Activated CD4-positive, alpha-beta memory T cell treated with anti-CD3 and anti-CD28 coated beads for 36 hours (primary cell): ENCODE measurements at regions not wholly inside any gene's neighbourhood (a gene's known extent, or its start where the extent isn't known, plus 50 kb on each side); places are given as distances from the start of the nearest gene placed in this dataset.
"Not testable (repeated sequence)": the region's sequence is repeated elsewhere in the genome, so short reads cannot be mapped to it uniquely, and the experiment has no call there.

ENCODE experiments used
- CTCF ChIA-PET: fragments of 350-600 bp; sonication (Branson Sonifier 250); formaldehyde crosslinking; loops from one replicate; lab custom pipeline; 2021; ENCODE audit warnings: antibody characterized with exemption, inconsistent platforms; lab: Charles Lee
- POLR2A ChIA-PET: fragments of 350-600 bp; sonication (Branson Sonifier 250); formaldehyde crosslinking; loops from one replicate; lab custom pipeline; 2021; ENCODE audit warnings: antibody characterized with exemption; lab: Charles Lee
- DNase-seq: peaks from one replicate; pipeline ENCODE4 v3.0.0-alpha.2; 2020
- H3K27ac Mint-ChIP-seq: one replicate; pipeline ENCODE4 v1.8.0; 2021; ENCODE audit warnings: mixed read lengths
- H3K27me3 Mint-ChIP-seq: one replicate; pipeline ENCODE4 v1.8.0; 2021; ENCODE audit warnings: mixed read lengths
- H3K36me3 Mint-ChIP-seq: one replicate; pipeline ENCODE4 v1.8.0; 2021; ENCODE audit warnings: mixed read lengths
- H3K4me1 Mint-ChIP-seq: one replicate; pipeline ENCODE4 v1.8.0; 2021; ENCODE audit warnings: low read depth, mixed read lengths
- H3K4me3 Mint-ChIP-seq: one replicate; pipeline ENCODE4 v1.8.0; 2021; ENCODE audit warnings: mild to moderate bottlenecking, mixed read lengths
- H3K9me3 Mint-ChIP-seq: one replicate; pipeline ENCODE4 v1.8.0; 2021; ENCODE audit warnings: mixed read lengths
- intact Hi-C: fragments of 100-400 bp; cut with micrococcal nuclease; formaldehyde crosslinking; loops from one replicate; pipeline ENCODE4 v1.15.1; 2023

- H3K27ac Mint-ChIP-seq, result no peak overlapping the region
- H3K4me1 Mint-ChIP-seq, result no peaks in the 10 kb centered on the region
- H3K27me3 Mint-ChIP-seq, result no peaks in the 10 kb centered on the region
- H3K36me3 Mint-ChIP-seq, result no peaks in the 10 kb centered on the region
- peaks cover 7% of the 10 kb centered on the region for H3K9me3 Mint-ChIP-seq
- POLR2A ChIA-PET, result no interaction called here
- CTCF ChIA-PET, result no interaction called here
- H3K4me3 Mint-ChIP-seq, result no peak overlapping the region
- DNase-seq, result no peak
- intact Hi-C loops, result no loop called here
These were observed 1815.9 kb downstream of the PCDH9 start for GRCh38 chr13:65414187-65414586.

GRCh38 chr13:65411521-65411920 lies 1818.6 kb downstream of the PCDH9 start:
- intact Hi-C loops, result no loop called here
- H3K27me3 Mint-ChIP-seq, result no peaks in the 10 kb centered on the region
- POLR2A ChIA-PET, result no interaction called here
- DNase-seq, result no peak
- no peaks in the 10 kb centered on the region for H3K36me3 Mint-ChIP-seq
- H3K27ac Mint-ChIP-seq, result no peak overlapping the region
- CTCF ChIA-PET, result no interaction called here
- no peaks in the 10 kb centered on the region for H3K9me3 Mint-ChIP-seq
- H3K4me1 Mint-ChIP-seq, result no peaks in the 10 kb centered on the region
- H3K4me3 Mint-ChIP-seq, result no peak overlapping the region

- Mint-ChIP-seq H3K36me3 (no peaks in the 10 kb centered on the region), H3K4me1 (no peaks in the 10 kb centered on the region), H3K4me3 (no peak overlapping the region), H3K27me3 (no peaks in the 10 kb centered on the region), H3K27ac (no peak overlapping the region), H3K9me3 (no peaks in the 10 kb centered on the region)
- ChIA-PET POLR2A (no interaction called here), CTCF (no interaction called here)
- no peak for DNase-seq
- intact Hi-C loops, result no loop called here
These were observed 1819.3 kb downstream of the PCDH9 start for GRCh38 chr13:65410791-65411190.

GRCh38 chr13:65401315-65401714 lies 1828.8 kb downstream of the PCDH9 start:
- H3K4me3 Mint-ChIP-seq, result no peak overlapping the region
- no peaks in the 10 kb centered on the region for H3K4me1 Mint-ChIP-seq
- ChIA-PET CTCF (no interaction called here), POLR2A (no interaction called here)
- intact Hi-C loops, result no loop called here
- H3K9me3 Mint-ChIP-seq, result peaks cover 6% of the 10 kb centered on the region
- H3K27me3 Mint-ChIP-seq, result no peaks in the 10 kb centered on the region
- DNase-seq, result no peak
- no peak overlapping the region for H3K27ac Mint-ChIP-seq
- H3K36me3 Mint-ChIP-seq, result no peaks in the 10 kb centered on the region

- Mint-ChIP-seq H3K9me3 (peaks cover 6% of the 10 kb centered on the region), H3K4me3 (no peak overlapping the region), H3K27me3 (no peaks in the 10 kb centered on the region), H3K4me1 (no peaks in the 10 kb centered on the region), H3K36me3 (no peaks in the 10 kb centered on the region), H3K27ac (no peak overlapping the region)
- DNase-seq, result no peak
- intact Hi-C loops, result no loop called here
- ChIA-PET CTCF (no interaction called here), POLR2A (no interaction called here)
These were observed 1829.4 kb downstream of the PCDH9 start for GRCh38 chr13:65400702-65401101.

- Mint-ChIP-seq H3K27me3 (no peaks in the 10 kb centered on the region), H3K36me3 (no peaks in the 10 kb centered on the region), H3K4me3 (no peak overlapping the region), H3K4me1 (no peaks in the 10 kb centered on the region), H3K27ac (no peak overlapping the region), H3K9me3 (peaks cover 18% of the 10 kb centered on the region)
- intact Hi-C loops, result no loop called here
- DNase-seq, result no peak
- CTCF ChIA-PET, result no interaction called here
- POLR2A ChIA-PET, result no interaction called here
These were observed 1842.3 kb downstream of the PCDH9 start for GRCh38 chr13:65387743-65388347.

- CTCF ChIA-PET, result no interaction called here
- H3K9me3 Mint-ChIP-seq, result peaks cover 18% of the 10 kb centered on the region
These were observed 1851.1 kb downstream of the PCDH9 start for GRCh38 chr13:65378943-65379519.

GRCh38 chr13:65378484-65378883 lies 1851.7 kb downstream of the PCDH9 start:
- no peak overlapping the region for H3K4me3 Mint-ChIP-seq
- POLR2A ChIA-PET, result no interaction called here

More at GRCh38 chr13:65378943-65379519, 1851.1 kb downstream of the PCDH9 start:
- Mint-ChIP-seq H3K4me1 (no peaks in the 10 kb centered on the region), H3K4me3 (no peak overlapping the region), H3K27me3 (no peaks in the 10 kb centered on the region), H3K27ac (no peak overlapping the region), H3K36me3 (no peaks in the 10 kb centered on the region)
- POLR2A ChIA-PET, result no interaction called here
- no peak for DNase-seq
- intact Hi-C loops, result no loop called here

GRCh38 chr13:65368832-65369231 lies 1861.3 kb downstream of the PCDH9 start:
- H3K27me3 Mint-ChIP-seq, result no peaks in the 10 kb centered on the region
- intact Hi-C loops, result no loop called here
- no peak overlapping the region for H3K4me3 Mint-ChIP-seq
- CTCF ChIA-PET, result no interaction called here
- H3K9me3 Mint-ChIP-seq, result peaks cover 13% of the 10 kb centered on the region
- DNase-seq, result no peak
- H3K4me1 Mint-ChIP-seq, result no peaks in the 10 kb centered on the region
- H3K36me3 Mint-ChIP-seq, result no peaks in the 10 kb centered on the region
- no peak overlapping the region for H3K27ac Mint-ChIP-seq
- POLR2A ChIA-PET, result no interaction called here

More at GRCh38 chr13:65378484-65378883, 1851.7 kb downstream of the PCDH9 start:
- Mint-ChIP-seq H3K9me3 (peaks cover 18% of the 10 kb centered on the region), H3K27me3 (no peaks in the 10 kb centered on the region), H3K4me1 (no peaks in the 10 kb centered on the region), H3K27ac (no peak overlapping the region), H3K36me3 (no peaks in the 10 kb centered on the region)
- CTCF ChIA-PET, result no interaction called here
- intact Hi-C loops, result no loop called here
- no peak for DNase-seq

GRCh38 chr13:65353951-65354350 lies 1876.2 kb downstream of the PCDH9 start:
- no peak for DNase-seq
- H3K36me3 Mint-ChIP-seq, result no peaks in the 10 kb centered on the region
- no peaks in the 10 kb centered on the region for H3K4me1 Mint-ChIP-seq
- H3K4me3 Mint-ChIP-seq, result no peak overlapping the region
- ChIA-PET CTCF (no interaction called here), POLR2A (no interaction called here)
- H3K27me3 Mint-ChIP-seq, result no peaks in the 10 kb centered on the region
- H3K9me3 Mint-ChIP-seq, result peaks cover 17% of the 10 kb centered on the region
- intact Hi-C loops, result no loop called here
- no peak overlapping the region for H3K27ac Mint-ChIP-seq

GRCh38 chr13:65353150-65353549 lies 1877.0 kb downstream of the PCDH9 start:
- H3K4me3 Mint-ChIP-seq, H3K27me3 Mint-ChIP-seq, DNase-seq, H3K27ac Mint-ChIP-seq, H3K4me1 Mint-ChIP-seq, intact Hi-C loops, H3K36me3 Mint-ChIP-seq, POLR2A ChIA-PET, CTCF ChIA-PET: not testable (repeated sequence)
- peaks cover 13% of the 10 kb centered on the region for H3K9me3 Mint-ChIP-seq

GRCh38 chr13:65347420-65348030 lies 1882.6 kb downstream of the PCDH9 start:
- no peaks in the 10 kb centered on the region for H3K36me3 Mint-ChIP-seq
- H3K27me3 Mint-ChIP-seq, result no peaks in the 10 kb centered on the region
- no peak overlapping the region for H3K4me3 Mint-ChIP-seq
- H3K9me3 Mint-ChIP-seq, result peaks cover 13% of the 10 kb centered on the region
- no peak overlapping the region for H3K27ac Mint-ChIP-seq
- intact Hi-C loops, result no loop called here
- POLR2A ChIA-PET, result no interaction called here
- CTCF ChIA-PET, result no interaction called here
- H3K4me1 Mint-ChIP-seq, result no peaks in the 10 kb centered on the region
- DNase-seq, result no peak
